Ishikawa (cell line): ENCODE measurements at regions not wholly inside any gene's neighbourhood (a gene's known extent, or its start where the extent isn't known, plus 50 kb on each side); places are given as distances from the start of the nearest gene placed in this dataset.

Experiments used
- CEBPB ChIP-seq: IDR thresholded peaks from 2 replicates; pipeline ENCODE4 v1.6.1; 2012
- CREB1 ChIP-seq: IDR thresholded peaks from 2 replicates; pipeline ENCODE4 v1.6.1; 2012; ENCODE audit warnings: low read depth
- EGR1 ChIP-seq: IDR thresholded peaks from 2 replicates; pipeline ENCODE4 v1.6.1; 2012
- EP300 ChIP-seq: IDR thresholded peaks from 2 replicates; pipeline ENCODE4 v1.6.1; 2012; ENCODE audit warnings: borderline replicate concordance
- FOXM1 ChIP-seq: IDR thresholded peaks from 2 replicates; pipeline ENCODE4 v1.6.1; 2012; ENCODE audit warnings: low read depth, borderline replicate concordance
- NFIC ChIP-seq: IDR thresholded peaks from 2 replicates; pipeline ENCODE4 v1.6.1; 2012
- RAD21 ChIP-seq: IDR thresholded peaks from 2 replicates; pipeline ENCODE4 v1.6.1; 2012; ENCODE audit warnings: low read depth
- REST ChIP-seq: IDR thresholded peaks from 2 replicates; pipeline ENCODE4 v1.6.1; 2012; ENCODE audit warnings: low read depth, mild to moderate bottlenecking
- TAF1 ChIP-seq: IDR thresholded peaks from 2 replicates; pipeline ENCODE4 v1.6.1; 2012; ENCODE audit warnings: low read depth, mild to moderate bottlenecking
- TCF12 ChIP-seq: IDR thresholded peaks from 2 replicates; pipeline ENCODE4 v1.6.1; 2012; ENCODE audit warnings: low read depth
- TEAD4 ChIP-seq: IDR thresholded peaks from 2 replicates; pipeline ENCODE4 v1.6.1; 2012
- USF1 ChIP-seq: IDR thresholded peaks from 2 replicates; pipeline ENCODE4 v1.6.1; 2012
- YY1 ChIP-seq: IDR thresholded peaks from 2 replicates; pipeline ENCODE4 v1.6.1; 2012; ENCODE audit warnings: low read depth
- ZBTB7A ChIP-seq: IDR thresholded peaks from 2 replicates; pipeline ENCODE4 v1.6.1; 2012; ENCODE audit warnings: low read depth
- TF ChIP-seq, protein P1 (sequence below): IDR thresholded peaks from 2 replicates; pipeline ENCODE4 v1.6.1; 2012

DNA sequence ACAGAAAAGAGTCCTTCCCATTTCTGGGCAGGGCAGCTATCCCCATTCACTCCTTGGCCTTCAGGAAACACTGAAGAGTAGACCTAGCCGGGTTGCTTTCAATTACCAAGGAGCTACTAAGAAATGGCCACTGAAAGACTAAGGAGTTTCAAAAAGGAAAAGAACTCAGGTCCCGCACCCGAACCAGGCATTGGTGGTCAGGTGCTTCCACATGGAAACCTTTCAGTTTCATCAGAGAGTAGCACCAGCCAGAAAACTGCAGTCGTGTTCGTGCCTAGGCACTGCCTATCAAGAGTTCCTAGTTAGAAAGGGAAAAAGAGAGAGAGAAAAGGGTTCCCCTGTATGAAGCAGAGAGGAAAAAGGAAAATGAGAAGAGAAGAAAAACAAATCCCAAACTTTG lies 237.9 kb downstream of the KLHL4 start:
- no peak for TF ChIP-seq TEAD4
- no peak for TF ChIP-seq EGR1
- no peak for TF ChIP-seq REST
- no peak for TF ChIP-seq FOXM1
- TF ChIP-seq USF1, result no peak
- TF ChIP-seq RAD21, result no peak
- no peak for TF ChIP-seq YY1
- TF ChIP-seq, protein P1, sequence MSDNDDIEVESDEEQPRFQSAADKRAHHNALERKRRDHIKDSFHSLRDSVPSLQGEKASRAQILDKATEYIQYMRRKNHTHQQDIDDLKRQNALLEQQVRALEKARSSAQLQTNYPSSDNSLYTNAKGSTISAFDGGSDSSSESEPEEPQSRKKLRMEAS, result no peak
- no peak for TF ChIP-seq CEBPB
- TF ChIP-seq TAF1, result no peak
- TF ChIP-seq CREB1, result no peak
- no peak for TF ChIP-seq EP300
- no peak for TF ChIP-seq NFIC
- no peak for TF ChIP-seq TCF12

- no peak for TF ChIP-seq REST
- TF ChIP-seq, protein P1, result no peak
- TF ChIP-seq EP300, result no peak
- no peak for TF ChIP-seq FOXM1
- no peak for TF ChIP-seq EGR1
- TF ChIP-seq USF1, result no peak
- TF ChIP-seq CREB1, result no peak
- TF ChIP-seq RAD21, result no peak
Measured at GRCh38 chrX:87788976-87789375, 271.4 kb downstream of the KLHL4 start.

- TF ChIP-seq USF1, result no peak
- no peak for TF ChIP-seq FOXM1
- no peak for TF ChIP-seq TEAD4
- TF ChIP-seq YY1, result no peak
- TF ChIP-seq CEBPB, result no peak
- TF ChIP-seq TCF12, result no peak
- no peak for TF ChIP-seq EP300
- no peak for TF ChIP-seq TAF1
- TF ChIP-seq ZBTB7A, result no peak
- no peak for TF ChIP-seq REST
- no peak for TF ChIP-seq EGR1
- no peak for TF ChIP-seq RAD21
- TF ChIP-seq CREB1, result no peak
- no peak for TF ChIP-seq NFIC
Measured at GRCh38 chrX:87798039-87798438, 280.4 kb downstream of the KLHL4 start.

DNA sequence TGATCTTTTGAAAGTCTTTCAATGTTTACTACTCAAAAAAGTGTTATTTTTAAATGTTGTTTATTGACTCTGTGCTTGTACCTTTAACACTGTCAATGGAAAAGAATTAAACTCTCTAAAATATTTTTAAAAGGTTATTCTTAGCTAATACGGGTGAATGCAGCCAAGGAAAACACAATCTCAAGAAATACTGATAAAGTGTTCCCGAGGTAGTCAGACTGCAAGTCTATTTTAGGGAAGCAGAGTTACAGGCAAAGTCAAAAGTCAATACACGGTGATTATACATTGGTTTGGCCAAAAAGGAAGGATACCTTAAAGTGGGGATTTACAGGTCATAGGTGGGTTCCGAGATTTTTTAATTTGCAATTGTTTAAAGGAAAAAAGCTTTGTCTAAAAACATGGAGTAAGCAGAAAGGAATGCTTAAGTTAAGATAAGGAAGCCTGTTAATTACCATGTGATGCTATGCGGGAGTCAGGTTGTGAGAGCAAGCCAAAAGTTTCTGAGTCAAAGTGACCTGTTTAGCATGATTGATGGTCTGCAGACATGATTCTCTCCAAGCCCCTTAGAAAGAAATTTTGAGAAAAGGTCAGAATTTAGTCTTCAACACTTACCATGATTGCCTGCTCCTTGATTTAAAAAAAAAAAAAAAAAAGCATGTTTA lies 288.4 kb downstream of the KLHL4 start:
- no peak for TF ChIP-seq EGR1
- no peak for TF ChIP-seq USF1
- TF ChIP-seq TCF12, result no peak
- TF ChIP-seq TEAD4, result no peak
- no peak for TF ChIP-seq RAD21
- TF ChIP-seq REST, result no peak
